ENCODE measurements at regions not wholly inside any gene's neighbourhood (a gene's known extent, or its start where the extent isn't known, plus 50 kb on each side); places are given as distances from the start of the nearest gene placed in this dataset.

- DNase-seq = no peak
These were observed 98.6 kb upstream of the FER start for GRCh38 chr5:108649106-108649505.

GRCh38 chr5:108642170-108642906 lies 105.4 kb upstream of the FER start:
- DNase-seq = no peak

- DNase-seq = no peak
These were observed 106.1 kb upstream of the FER start for GRCh38 chr5:108641596-108641995.

- DNase-seq = no peak
These were observed 108.3 kb upstream of the FER start for GRCh38 chr5:108639366-108639765.

GRCh38 chr5:108638021-108638420 lies 109.7 kb upstream of the FER start:
- DNase-seq = no peak

- no peak for DNase-seq
These were observed 110.6 kb upstream of the FER start for GRCh38 chr5:108637134-108637533.

- DNase-seq = no peak
These were observed 111.4 kb upstream of the FER start for GRCh38 chr5:108636135-108636853.

- no peak for DNase-seq
These were observed 112.9 kb upstream of the FER start for GRCh38 chr5:108634617-108635288.

GRCh38 chr5:108634010-108634616 lies 113.6 kb upstream of the FER start:
- DNase-seq = no peak

- no peak for DNase-seq
These were observed 117.7 kb upstream of the FER start for GRCh38 chr5:108629779-108630528.

- DNase-seq = no peak
These were observed 122.0 kb upstream of the FER start for GRCh38 chr5:108625654-108626053.

GRCh38 chr5:108623826-108624225 lies 123.9 kb upstream of the FER start:
- DNase-seq = no peak

- DNase-seq = no peak
These were observed 127.2 kb upstream of the FER start for GRCh38 chr5:108620516-108620915.

GRCh38 chr5:108619815-108620214 lies 127.9 kb upstream of the FER start:
- no peak for DNase-seq

- no peak for DNase-seq
These were observed 129.9 kb upstream of the FER start for GRCh38 chr5:108617467-108618435.

GRCh38 chr5:108615216-108615615 lies 132.5 kb upstream of the FER start:
- DNase-seq = no peak

GRCh38 chr5:108607421-108607820 lies 140.3 kb upstream of the FER start:
- no peak for DNase-seq

- no peak for DNase-seq
These were observed 141.5 kb upstream of the FER start for GRCh38 chr5:108606185-108606584.

- DNase-seq = no peak
These were observed 144.9 kb upstream of the FER start for GRCh38 chr5:108602830-108603229.

- no peak for DNase-seq
These were observed 156.9 kb upstream of the FER start for GRCh38 chr5:108590799-108591198.

GRCh38 chr5:108588323-108588722 lies 159.4 kb upstream of the FER start:
- no peak for DNase-seq

GRCh38 chr5:108587821-108588220 lies 159.9 kb upstream of the FER start:
- DNase-seq = no peak
